ENCODE measurements at regions not wholly inside any gene's neighbourhood (a gene's known extent, or its start where the extent isn't known, plus 50 kb on each side); places are given as distances from the start of the nearest gene placed in this dataset.
"Not testable (repeated sequence)": the region's sequence is repeated elsewhere in the genome, so short reads cannot be mapped to it uniquely, and the experiment has no call there.

- TF ChIP-seq CTCF (IDR thresholded peaks at IDR 0.05; ENCODE audit: insufficient read depth, low read length, poor library complexity, severe bottlenecking): peak; percentile 38
- no peak overlapping the region for H3K4me3 ChIP-seq (replicated peaks; ENCODE audit: low read depth, low read length)
- no peaks in the 10 kb centered on the region for H3K27me3 ChIP-seq (replicated peaks; ENCODE audit: control insufficient read depth, insufficient read depth, low read length)
- H3K36me3 ChIP-seq (ENCODE audit: control insufficient read depth, insufficient read depth, low read length): no peaks in the 10 kb centered on the region
- no peak for DNase-seq (ENCODE audit: extremely low read depth, insufficient read length)
Observed at GRCh38 chr4:56575820-56576429, 70.3 kb downstream of the ARL9 start.

- not testable (repeated sequence) for DNase-seq (ENCODE audit: extremely low read depth, insufficient read length); H3K4me3 ChIP-seq (replicated peaks; ENCODE audit: low read depth, low read length); H3K27me3 ChIP-seq (replicated peaks; ENCODE audit: control insufficient read depth, insufficient read depth, low read length); H3K36me3 ChIP-seq (ENCODE audit: control insufficient read depth, insufficient read depth, low read length)
Observed at GRCh38 chr4:56592417-56592816, 86.8 kb downstream of the ARL9 start.
